Loucy (cell line): ENCODE measurements at regions not wholly inside any gene's neighbourhood (a gene's known extent, or its start where the extent isn't known, plus 50 kb on each side); places are given as distances from the start of the nearest gene placed in this dataset.

ENCODE experiments used
- H2AFZ ChIP-seq: fragments of 200-600 bp; sonication (generic); 2 replicates; pipeline ENCODE4 v1.6.0; 2016; ENCODE audit warnings: antibody characterized with exemption, mild to moderate bottlenecking, low read length, moderate library complexity
- H3F3A ChIP-seq: fragments of 200-600 bp; 2 replicates; pipeline ENCODE4 v1.6.0; 2016; ENCODE audit warnings: antibody characterized with exemption, low read depth, mild to moderate bottlenecking
- H3K27me3 ChIP-seq: fragments of 200-600 bp; sonication (generic); 2 replicates; pipeline ENCODE4 v1.6.1; 2014; ENCODE audit warnings: low read length, mild to moderate bottlenecking; ENCODE audit not compliant: insufficient read depth, poor library complexity, severe bottlenecking
- H3K36me3 ChIP-seq: fragments of 200-600 bp; sonication (generic); 2 replicates; pipeline ENCODE4 v1.6.1; 2016; ENCODE audit warnings: low read length; ENCODE audit not compliant: insufficient read depth
- H3K4me1 ChIP-seq: fragments of 200-600 bp; sonication (generic); 2 replicates; pipeline ENCODE4 v1.5.1; 2014; ENCODE audit warnings: low read length, mild to moderate bottlenecking; ENCODE audit not compliant: insufficient read depth, poor library complexity, severe bottlenecking
- H3K4me2 ChIP-seq: fragments of 200-600 bp; sonication (generic); 2 replicates; pipeline ENCODE4 v1.6.0; 2014; ENCODE audit warnings: antibody characterized with exemption, low read length, low read depth, mild to moderate bottlenecking; ENCODE audit not compliant: poor library complexity, severe bottlenecking
- H3K4me3 ChIP-seq: fragments of 200-600 bp; sonication (generic); 2 replicates; pipeline ENCODE4 v1.5.1; 2014; ENCODE audit warnings: low read length, mild to moderate bottlenecking, mixed read lengths; ENCODE audit not compliant: poor library complexity, severe bottlenecking
- H3K79me2 ChIP-seq: fragments of 200-600 bp; sonication (generic); 2 replicates; pipeline ENCODE4 v1.6.1; 2014; ENCODE audit warnings: low read length; ENCODE audit not compliant: insufficient read depth
- H3K9ac ChIP-seq: fragments of 200-600 bp; sonication (generic); 2 replicates; pipeline ENCODE4 v1.6.0; 2014; ENCODE audit warnings: mild to moderate bottlenecking, low read depth, low read length, moderate library complexity; ENCODE audit not compliant: poor library complexity, severe bottlenecking
- H3K9me2 ChIP-seq: fragments of 200-600 bp; sonication (generic); replicated peaks from 2 replicates; pipeline ENCODE4 v1.6.1; 2016; ENCODE audit warnings: low read depth, low read length, mixed read lengths
- H3K9me3 ChIP-seq: fragments of 200-600 bp; sonication (generic); 2 replicates; pipeline ENCODE4 v1.6.1; 2014; ENCODE audit warnings: mild to moderate bottlenecking, antibody characterized with exemption, low read length, low read depth; ENCODE audit not compliant: insufficient read depth
- H4K20me1 ChIP-seq: fragments of 200-600 bp; sonication (generic); 2 replicates; pipeline ENCODE4 v1.6.0; 2014; ENCODE audit warnings: antibody characterized with exemption, low read length, mild to moderate bottlenecking; ENCODE audit not compliant: insufficient read depth, poor library complexity, severe bottlenecking
- EZH2phosphoT487 ChIP-seq: fragments of 200-600 bp; IDR thresholded peaks from 2 replicates; pipeline ENCODE4 v1.6.1; 2018; ENCODE audit warnings: antibody characterized with exemption, mild to moderate bottlenecking, moderate library complexity, borderline replicate concordance
- TF ChIP-seq, protein P1 (sequence below): fragments of 200-600 bp; sonication (generic); conservative IDR thresholded peaks from 2 replicates; pipeline ENCODE4 v1.5.1; 2014; ENCODE audit warnings: mild to moderate bottlenecking, antibody characterized with exemption, low read length

DNA sequence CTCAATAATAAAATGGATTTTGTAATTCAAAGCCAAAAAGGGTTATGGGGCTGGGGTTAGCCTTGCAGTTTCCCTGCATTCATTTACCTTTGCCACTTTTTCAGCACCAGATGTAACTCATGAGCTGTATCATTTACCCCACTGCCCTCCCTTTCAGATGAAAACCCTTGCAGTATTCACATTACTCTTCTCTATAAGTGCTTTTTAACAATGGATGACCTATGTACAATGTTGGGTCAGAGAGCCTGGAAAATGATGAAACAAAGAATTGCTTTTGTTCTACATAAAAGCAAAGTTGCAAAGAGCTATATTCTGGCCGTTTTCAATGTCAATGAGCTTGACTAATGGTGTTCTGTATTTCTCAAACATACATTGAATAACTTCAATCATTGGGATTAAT lies 189.7 kb downstream of the TMEM26 start:
- Histone ChIP-seq H3K9ac (no peak overlapping the region), H3K4me3 (no peak overlapping the region), H3K27me3 (no peaks in the 10 kb centered on the region), H3K4me1 (no peaks in the 10 kb centered on the region), H3K9me2 (no peaks in the 10 kb centered on the region), H3K4me2 (no peak overlapping the region), H3K79me2 (no peaks in the 10 kb centered on the region), H3K36me3 (no peaks in the 10 kb centered on the region), H3F3A (no peaks in the 10 kb centered on the region), H2AFZ (no peak overlapping the region), H3K9me3 (no peaks in the 10 kb centered on the region), H4K20me1 (no peaks in the 10 kb centered on the region)
- TF ChIP-seq, protein P1, sequence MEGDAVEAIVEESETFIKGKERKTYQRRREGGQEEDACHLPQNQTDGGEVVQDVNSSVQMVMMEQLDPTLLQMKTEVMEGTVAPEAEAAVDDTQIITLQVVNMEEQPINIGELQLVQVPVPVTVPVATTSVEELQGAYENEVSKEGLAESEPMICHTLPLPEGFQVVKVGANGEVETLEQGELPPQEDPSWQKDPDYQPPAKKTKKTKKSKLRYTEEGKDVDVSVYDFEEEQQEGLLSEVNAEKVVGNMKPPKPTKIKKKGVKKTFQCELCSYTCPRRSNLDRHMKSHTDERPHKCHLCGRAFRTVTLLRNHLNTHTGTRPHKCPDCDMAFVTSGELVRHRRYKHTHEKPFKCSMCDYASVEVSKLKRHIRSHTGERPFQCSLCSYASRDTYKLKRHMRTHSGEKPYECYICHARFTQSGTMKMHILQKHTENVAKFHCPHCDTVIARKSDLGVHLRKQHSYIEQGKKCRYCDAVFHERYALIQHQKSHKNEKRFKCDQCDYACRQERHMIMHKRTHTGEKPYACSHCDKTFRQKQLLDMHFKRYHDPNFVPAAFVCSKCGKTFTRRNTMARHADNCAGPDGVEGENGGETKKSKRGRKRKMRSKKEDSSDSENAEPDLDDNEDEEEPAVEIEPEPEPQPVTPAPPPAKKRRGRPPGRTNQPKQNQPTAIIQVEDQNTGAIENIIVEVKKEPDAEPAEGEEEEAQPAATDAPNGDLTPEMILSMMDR: no peak
- no peak for TF ChIP-seq EZH2phosphoT487

DNA sequence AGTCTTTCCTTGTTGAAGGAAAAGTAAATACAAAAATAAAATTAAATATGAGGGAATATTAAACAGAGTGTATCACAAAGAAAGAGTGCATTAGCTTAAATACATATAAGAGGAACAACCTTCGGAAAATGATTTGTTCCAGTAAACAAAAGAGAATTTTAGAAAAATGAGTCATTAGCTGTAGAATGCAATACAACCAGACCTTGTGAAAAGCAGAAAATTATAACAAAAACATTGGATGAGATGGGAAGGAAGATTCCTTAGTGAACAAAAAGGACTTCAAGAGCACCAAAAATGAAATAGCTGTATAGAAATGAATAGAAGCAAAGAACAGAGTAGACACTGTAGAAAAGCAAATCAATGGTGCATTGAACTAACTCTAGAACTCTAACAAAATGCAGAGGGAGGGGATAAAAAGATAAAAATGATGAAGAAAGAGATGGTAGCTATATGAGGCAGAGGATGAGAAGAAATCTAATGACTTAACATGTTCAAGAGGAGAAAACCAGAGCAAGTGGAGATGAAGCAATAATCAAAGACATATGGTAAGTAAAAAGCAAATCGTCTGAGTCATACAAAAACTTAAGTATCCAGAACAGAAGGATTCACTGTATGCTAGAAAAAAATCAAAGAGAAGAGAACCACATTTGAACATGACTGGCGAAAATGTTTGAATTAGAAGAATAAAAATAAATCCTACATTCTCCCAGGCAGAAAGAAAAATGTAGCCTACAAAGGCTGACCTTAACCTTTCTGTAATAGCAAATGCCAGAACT lies 190.5 kb downstream of the TMEM26 start:
- TF ChIP-seq, protein P1: no peak
- no peak for TF ChIP-seq EZH2phosphoT487
- Histone ChIP-seq H3K27me3 (no peaks in the 10 kb centered on the region), H3K9me3 (no peaks in the 10 kb centered on the region)

DNA sequence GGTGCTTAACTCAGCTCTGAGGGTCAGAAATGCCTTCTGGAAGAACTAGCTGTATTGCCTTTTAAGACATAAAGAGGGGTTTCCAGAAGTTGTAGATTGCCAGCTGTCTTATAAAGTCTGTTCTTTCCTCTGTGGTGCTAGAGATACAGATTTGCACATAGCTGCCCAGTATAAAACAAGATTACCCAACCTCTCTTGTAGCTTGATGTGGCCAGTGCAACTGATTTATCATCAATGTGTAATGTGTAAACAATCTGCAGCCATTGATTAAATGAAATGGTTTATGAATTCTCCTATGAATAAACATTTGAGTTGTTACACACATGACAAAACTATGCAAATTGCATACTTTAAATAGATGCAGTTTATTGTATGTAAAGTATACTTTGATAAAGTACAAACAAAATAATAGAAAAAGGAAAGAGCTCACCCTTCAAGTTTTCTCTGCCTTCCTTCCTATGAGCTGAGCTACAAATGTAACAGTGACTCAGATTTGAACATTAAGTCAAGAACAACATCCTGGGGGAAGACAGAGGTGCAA lies 195.2 kb downstream of the TMEM26 start:
- no peaks in the 10 kb centered on the region for H4K20me1 ChIP-seq
- H3K4me3 ChIP-seq: no peak overlapping the region
- no peaks in the 10 kb centered on the region for H3K4me1 ChIP-seq
- H3K27me3 ChIP-seq: no peaks in the 10 kb centered on the region
- no peaks in the 10 kb centered on the region for H3K9me2 ChIP-seq
- no peaks in the 10 kb centered on the region for H3K79me2 ChIP-seq
- no peaks in the 10 kb centered on the region for H3F3A ChIP-seq
- no peak overlapping the region for H2AFZ ChIP-seq
- H3K9me3 ChIP-seq: no peaks in the 10 kb centered on the region
- H3K36me3 ChIP-seq: no peaks in the 10 kb centered on the region
- no peak for TF ChIP-seq EZH2phosphoT487
- TF ChIP-seq, protein P1: no peak
- no peak overlapping the region for H3K4me2 ChIP-seq
- no peak overlapping the region for H3K9ac ChIP-seq

More for the DNA sequence above, 190.5 kb downstream of the TMEM26 start:
- Histone ChIP-seq H3K9ac (no peak overlapping the region), H3K36me3 (no peaks in the 10 kb centered on the region), H3K9me2 (no peaks in the 10 kb centered on the region), H2AFZ (no peak overlapping the region), H3K4me1 (no peaks in the 10 kb centered on the region), H3K4me2 (no peak overlapping the region), H3K79me2 (no peaks in the 10 kb centered on the region), H3K4me3 (no peak overlapping the region), H3F3A (no peaks in the 10 kb centered on the region), H4K20me1 (no peaks in the 10 kb centered on the region)
